Mucosa of rectum (tissue), 2 donors: ENCODE measurements at regions not wholly inside any gene's neighbourhood (a gene's known extent, or its start where the extent isn't known, plus 50 kb on each side); places are given as distances from the start of the nearest gene placed in this dataset.

Source experiments
- H3K27ac ChIP-seq, 2 donors: one replicate each; pipeline ENCODE4 v1.7.0; 2013; ENCODE audit warnings: inconsistent platforms in 2 of 2, low read depth in 2 of 2, low read length in 2 of 2
- H3K27me3 ChIP-seq, 2 donors: one replicate each; pipeline ENCODE4 v1.7.0; 2013; ENCODE audit warnings: low read length in 2 of 2; ENCODE audit not compliant: control insufficient read depth in 2 of 2, insufficient read depth in 2 of 2
- H3K36me3 ChIP-seq, 2 donors: one replicate each; pipeline ENCODE4 v1.7.0; 2013; ENCODE audit warnings: low read length in 2 of 2; ENCODE audit not compliant: control insufficient read depth in 2 of 2, insufficient read depth in 2 of 2
- H3K4me1 ChIP-seq, 2 donors: one replicate each; pipeline ENCODE4 v1.7.0; 2013; ENCODE audit warnings: low read length in 2 of 2, mild to moderate bottlenecking in 1 of 2; ENCODE audit not compliant: control insufficient read depth in 2 of 2, insufficient read depth in 2 of 2
- H3K4me3 ChIP-seq, 2 donors: one replicate each; pipeline ENCODE4 v1.7.0; 2013; ENCODE audit warnings: low read length in 2 of 2
- H3K9ac ChIP-seq, 2 donors: one replicate each; pipeline ENCODE4 v1.7.0; 2013; ENCODE audit warnings: low read length in 2 of 2, low read depth in 1 of 2, mild to moderate bottlenecking in 1 of 2
- H3K9me3 ChIP-seq, 2 donors: one replicate each; pipeline ENCODE4 v1.7.0; 2013; ENCODE audit warnings: low read length in 2 of 2; ENCODE audit not compliant: control insufficient read depth in 2 of 2
- donor health status: healthy.
- donor health status: Normal muscosa, but diverticular disease.

DNA sequence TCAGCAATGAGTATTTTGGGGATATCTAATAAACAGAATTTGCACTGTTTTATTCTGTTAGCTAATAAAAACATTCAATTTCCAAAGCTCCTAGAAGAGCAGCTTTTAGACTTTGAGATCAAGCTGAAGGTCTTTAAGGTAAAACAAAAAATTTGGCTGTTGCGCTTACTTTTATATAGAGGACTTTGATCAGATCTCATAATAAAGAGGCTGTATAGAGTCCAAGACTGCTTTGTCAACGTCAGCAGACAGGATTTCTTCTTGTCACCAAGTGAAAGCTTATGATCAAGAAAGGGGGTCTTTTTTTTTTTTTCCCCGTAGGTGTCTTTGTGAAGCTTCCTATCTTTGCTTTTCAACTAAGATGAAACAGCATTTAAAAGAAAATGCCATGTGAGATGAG, 556.5 kb upstream of the SLC35B3 start:
- Histone ChIP-seq H3K9ac (no peak overlapping the region), H3K9me3 (no peaks in the 10 kb centered on the region), H3K27ac (no peak overlapping the region), H3K4me1 (no peaks in the 10 kb centered on the region), H3K4me3 (no peak overlapping the region), H3K27me3 (peaks cover 0 to 2% of the 10 kb centered on the region in 2 donors), H3K36me3 (no peaks in the 10 kb centered on the region)

DNA sequence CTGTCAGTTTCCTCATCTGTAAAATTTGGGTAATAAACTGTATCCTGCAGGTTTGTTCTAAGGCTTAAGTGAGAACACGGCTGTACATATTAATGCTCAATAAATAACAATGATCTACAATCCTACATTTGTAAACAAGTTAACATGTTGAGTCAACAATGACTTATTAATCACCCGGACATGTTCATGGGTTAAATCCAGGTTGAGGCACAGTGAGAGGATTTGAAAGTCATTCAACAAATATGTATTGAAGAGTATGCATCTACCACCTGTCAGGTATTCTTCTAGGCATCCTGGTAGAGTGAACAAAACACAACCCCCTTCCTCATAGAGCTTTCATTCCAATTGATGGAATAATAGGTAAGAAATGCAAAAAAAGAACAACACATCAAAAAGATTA, 554.7 kb upstream of the SLC35B3 start:
- no peak overlapping the region for H3K4me3 ChIP-seq
- H3K27ac ChIP-seq, result no peak overlapping the region
- no peaks in the 10 kb centered on the region for H3K36me3 ChIP-seq
- no peak overlapping the region for H3K9ac ChIP-seq
- H3K27me3 ChIP-seq, result peaks cover 0 to 2% of the 10 kb centered on the region in 2 donors
- no peaks in the 10 kb centered on the region for H3K4me1 ChIP-seq
- no peaks in the 10 kb centered on the region for H3K9me3 ChIP-seq

- Histone ChIP-seq H3K27me3 (peaks cover 0 to 2% of the 10 kb centered on the region in 2 donors), H3K4me1 (no peaks in the 10 kb centered on the region), H3K4me3 (peak overlapping the region in 1 of 2 donors; percentile 1), H3K27ac (no peak overlapping the region), H3K9me3 (no peaks in the 10 kb centered on the region), H3K36me3 (no peaks in the 10 kb centered on the region), H3K9ac (no peak overlapping the region)
These were observed 547.9 kb upstream of the SLC35B3 start for GRCh38 chr6:8983202-8983688.

GRCh38 chr6:8982668-8983067, 547.3 kb upstream of the SLC35B3 start:
- Histone ChIP-seq H3K4me3 (peak overlapping the region in 1 of 2 donors; percentile 1), H3K27ac (no peak overlapping the region), H3K36me3 (no peaks in the 10 kb centered on the region), H3K4me1 (no peaks in the 10 kb centered on the region), H3K27me3 (peaks cover 0 to 2% of the 10 kb centered on the region in 2 donors), H3K9me3 (no peaks in the 10 kb centered on the region), H3K9ac (no peak overlapping the region)

DNA sequence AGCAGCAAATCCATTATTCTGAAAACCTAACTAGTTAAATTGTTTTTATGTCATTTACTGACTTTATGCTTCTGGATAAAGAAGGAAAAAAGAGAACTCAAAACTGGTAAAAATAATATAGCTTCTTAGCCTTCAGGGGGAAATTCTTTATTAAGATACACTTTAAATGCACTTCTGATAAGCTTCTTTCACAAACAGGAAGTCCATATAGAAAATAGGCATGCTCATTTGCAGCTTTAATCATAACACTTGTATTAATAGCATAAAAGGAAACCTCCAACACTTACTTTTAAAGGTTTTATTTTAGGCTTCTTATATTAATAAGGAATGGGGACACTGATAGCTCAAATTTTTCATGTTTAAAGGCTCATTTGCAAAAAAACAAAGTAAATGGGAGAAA, 538.0 kb upstream of the SLC35B3 start:
- Histone ChIP-seq H3K4me3 (no peak overlapping the region), H3K9me3 (no peaks in the 10 kb centered on the region), H3K27me3 (no peaks in the 10 kb centered on the region)

DNA sequence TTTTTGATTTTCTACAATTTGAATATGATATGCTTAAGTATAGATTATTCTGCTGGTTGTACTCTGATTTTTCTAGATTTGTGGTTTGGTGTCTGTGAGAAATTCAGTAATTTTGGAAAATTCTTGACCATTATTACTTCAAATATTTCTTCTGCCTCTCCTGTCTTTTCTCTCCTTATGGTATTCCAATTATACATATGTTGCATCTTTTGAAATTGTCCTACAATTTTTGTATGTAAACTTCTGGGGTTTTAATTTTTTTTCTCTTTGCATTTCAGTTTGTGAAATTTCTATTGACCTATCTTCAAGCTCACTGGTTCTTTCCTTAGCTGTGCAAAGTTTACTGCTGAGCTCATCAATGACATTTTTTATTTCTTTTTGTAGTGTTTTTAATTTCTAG, 534.4 kb upstream of the SLC35B3 start:
- Histone ChIP-seq H3K4me1 (no peaks in the 10 kb centered on the region), H3K27ac (no peak overlapping the region), H3K27me3 (no peaks in the 10 kb centered on the region), H3K9ac (no peak overlapping the region), H3K9me3 (no peaks in the 10 kb centered on the region), H3K4me3 (no peak overlapping the region), H3K36me3 (no peaks in the 10 kb centered on the region)

More for the DNA sequence above, 538.0 kb upstream of the SLC35B3 start:
- H3K9ac ChIP-seq, result no peak overlapping the region
- H3K27ac ChIP-seq, result no peak overlapping the region
- H3K36me3 ChIP-seq, result no peaks in the 10 kb centered on the region
- no peaks in the 10 kb centered on the region for H3K4me1 ChIP-seq

- no peak overlapping the region for H3K4me3 ChIP-seq
- H3K27ac ChIP-seq, result no peak overlapping the region
- no peaks in the 10 kb centered on the region for H3K36me3 ChIP-seq
- H3K27me3 ChIP-seq, result no peaks in the 10 kb centered on the region
- no peaks in the 10 kb centered on the region for H3K4me1 ChIP-seq
- H3K9me3 ChIP-seq, result no peaks in the 10 kb centered on the region
- H3K9ac ChIP-seq, result no peak overlapping the region
These were observed 523.7 kb upstream of the SLC35B3 start for GRCh38 chr6:8958894-8959511.

DNA sequence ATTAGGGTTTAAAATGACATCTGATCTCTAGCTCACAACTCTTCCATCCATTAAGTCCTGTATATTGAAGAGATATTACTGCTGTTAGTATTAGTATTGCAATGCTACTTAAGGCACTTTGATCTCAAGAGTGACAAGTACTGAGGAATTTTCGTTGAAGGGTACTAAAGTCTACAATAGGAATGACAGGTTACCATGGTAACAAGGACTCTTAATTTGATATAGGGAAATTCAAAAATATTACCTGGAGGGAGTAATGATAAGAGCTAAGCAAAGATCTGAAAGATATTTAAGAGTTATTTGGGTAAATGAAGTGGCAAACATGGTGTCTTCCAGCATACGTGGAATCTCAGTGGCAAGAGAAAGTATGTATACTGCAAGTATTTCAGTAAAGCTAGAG, 518.0 kb upstream of the SLC35B3 start:
- Histone ChIP-seq H3K9me3 (no peaks in the 10 kb centered on the region), H3K9ac (no peak overlapping the region), H3K27me3 (no peaks in the 10 kb centered on the region), H3K27ac (no peak overlapping the region), H3K36me3 (no peaks in the 10 kb centered on the region), H3K4me3 (no peak overlapping the region), H3K4me1 (no peaks in the 10 kb centered on the region)

DNA sequence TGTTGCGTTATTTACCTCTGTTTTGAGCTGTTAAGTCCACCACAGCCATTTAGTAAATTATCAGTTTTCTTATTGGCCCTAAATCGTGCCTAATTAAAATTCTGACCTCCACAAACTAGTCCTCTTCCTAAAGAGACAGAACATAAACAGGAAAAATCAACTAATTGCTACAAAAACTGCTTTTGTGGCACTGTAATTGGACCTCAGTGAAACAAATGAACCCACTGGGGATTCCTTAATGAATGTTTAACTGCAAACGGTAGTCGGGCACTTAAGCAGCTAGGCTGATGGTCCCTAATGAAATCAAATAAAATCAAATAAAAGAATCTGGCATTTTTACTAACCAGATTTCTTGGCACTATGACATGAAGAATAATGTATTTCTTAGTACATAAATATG, 513.4 kb upstream of the SLC35B3 start:
- no peak overlapping the region for H3K9ac ChIP-seq
- H3K36me3 ChIP-seq, result no peaks in the 10 kb centered on the region
- no peaks in the 10 kb centered on the region for H3K9me3 ChIP-seq
- H3K4me1 ChIP-seq, result no peaks in the 10 kb centered on the region
- H3K27me3 ChIP-seq, result no peaks in the 10 kb centered on the region
- no peak overlapping the region for H3K27ac ChIP-seq
- H3K4me3 ChIP-seq, result no peak overlapping the region

GRCh38 chr6:8947900-8948299, 512.6 kb upstream of the SLC35B3 start:
- H3K9ac ChIP-seq, result no peak overlapping the region
- H3K27me3 ChIP-seq, result no peaks in the 10 kb centered on the region
- H3K27ac ChIP-seq, result no peak overlapping the region
- H3K4me3 ChIP-seq, result no peak overlapping the region
- no peaks in the 10 kb centered on the region for H3K4me1 ChIP-seq
- H3K36me3 ChIP-seq, result no peaks in the 10 kb centered on the region
- H3K9me3 ChIP-seq, result no peaks in the 10 kb centered on the region
